Suppressor macrophage (primary cell): ENCODE measurements at regions not wholly inside any gene's neighbourhood (a gene's known extent, or its start where the extent isn't known, plus 50 kb on each side); places are given as distances from the start of the nearest gene placed in this dataset.

Experiments used
- DNase-seq, 4 experiments: peaks; one replicate each; pipeline ENCODE4 v3.0.0-alpha.2; 2020 to 2022

DNA sequence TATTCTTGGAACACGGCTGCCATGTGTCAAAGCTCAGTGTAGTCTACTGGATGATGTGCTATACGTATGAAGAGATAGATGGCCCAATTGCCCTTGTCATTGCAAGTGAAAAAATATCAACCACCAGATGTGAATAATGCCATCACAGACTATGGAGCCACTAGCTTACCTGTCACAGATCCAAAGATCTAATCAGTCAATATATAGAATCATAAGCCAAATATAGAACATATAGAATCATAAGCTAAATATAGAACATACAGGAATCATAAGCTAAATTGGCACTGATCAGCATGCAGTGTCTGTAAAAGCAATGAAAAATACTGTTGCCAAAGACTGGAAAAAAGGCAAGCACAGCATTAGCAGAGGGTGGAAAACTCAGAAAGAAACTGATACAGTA is 1656.9 kb upstream of the RAG2 start:
- no peak for DNase-seq

DNA sequence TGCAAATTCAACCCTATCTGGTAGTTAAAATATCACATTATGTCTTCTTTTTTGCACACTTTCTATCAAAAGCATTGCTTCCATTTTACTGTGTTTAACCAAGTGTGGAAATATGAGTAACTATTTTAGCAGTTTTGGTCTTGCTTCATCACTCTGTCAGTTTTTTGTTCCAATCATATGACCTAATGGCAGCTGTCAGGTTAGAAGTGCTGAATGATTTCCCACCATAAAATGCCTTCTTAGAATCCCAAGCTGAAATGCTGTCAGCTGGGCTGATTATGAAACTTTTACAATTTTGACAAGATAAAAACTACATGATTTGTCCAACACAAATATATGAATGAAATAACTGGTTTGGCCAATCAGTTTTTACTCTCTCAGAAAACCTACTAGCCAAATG is 1654.6 kb upstream of the RAG2 start:
- no peak for DNase-seq

DNA sequence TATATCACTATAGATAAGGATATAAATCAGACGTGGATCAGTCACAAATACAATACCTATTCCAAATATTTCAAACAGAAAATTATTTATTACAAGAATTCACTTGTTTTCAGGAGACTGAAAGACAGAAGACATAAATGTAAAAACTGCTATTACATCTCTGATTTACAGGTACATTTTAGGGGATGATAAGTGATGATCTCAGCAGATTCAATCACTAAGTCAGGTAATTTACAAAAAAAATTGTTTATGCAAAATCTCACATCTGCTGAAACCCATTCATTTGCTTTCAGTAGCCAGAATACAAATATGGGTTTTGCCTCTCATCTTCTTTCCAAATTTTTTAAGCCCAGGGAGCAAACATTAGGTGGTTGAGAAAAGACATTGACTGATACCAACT is 1648.4 kb upstream of the RAG2 start:
- no peak for DNase-seq

DNA sequence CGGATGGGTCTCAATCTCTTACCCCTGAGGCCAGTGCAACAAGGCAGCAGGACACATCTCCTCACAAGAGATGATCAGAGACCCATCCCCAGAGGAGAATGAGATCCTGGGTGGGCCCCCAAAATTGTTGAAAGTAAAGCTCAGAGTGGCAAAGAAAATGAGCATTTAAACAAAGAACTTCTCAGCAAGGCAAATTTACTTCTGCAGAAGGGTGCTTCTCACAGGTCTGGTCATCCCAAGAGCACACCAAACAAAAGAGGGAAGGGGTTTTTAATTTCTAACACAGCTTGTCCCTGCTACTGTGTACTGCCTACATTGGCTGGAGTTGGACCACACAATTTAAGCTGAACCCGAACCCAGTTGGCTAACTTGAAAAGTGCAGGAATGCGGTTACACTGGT is 1628.6 kb upstream of the RAG2 start:
- DNase-seq, result no peak

DNA sequence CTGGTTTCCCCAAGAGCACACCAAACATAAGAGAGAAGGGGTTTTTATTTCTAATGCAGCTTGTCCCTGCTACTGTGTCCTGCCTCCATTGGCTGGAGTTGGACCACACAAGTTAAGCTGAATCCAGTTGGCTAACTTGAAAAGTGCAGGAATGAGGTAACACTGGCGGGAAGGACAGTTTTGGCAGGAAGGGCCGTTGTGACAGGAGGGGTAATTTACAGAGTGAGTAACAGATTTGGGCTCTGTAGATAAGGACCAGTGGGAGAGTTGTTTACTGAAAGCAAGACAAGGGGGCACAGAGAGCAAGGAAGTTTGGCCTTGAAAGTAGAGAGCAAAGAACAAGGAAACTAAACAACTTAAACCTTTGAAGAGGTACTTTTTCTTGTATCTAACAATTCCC is 1623.3 kb upstream of the RAG2 start:
- no peak for DNase-seq

DNA sequence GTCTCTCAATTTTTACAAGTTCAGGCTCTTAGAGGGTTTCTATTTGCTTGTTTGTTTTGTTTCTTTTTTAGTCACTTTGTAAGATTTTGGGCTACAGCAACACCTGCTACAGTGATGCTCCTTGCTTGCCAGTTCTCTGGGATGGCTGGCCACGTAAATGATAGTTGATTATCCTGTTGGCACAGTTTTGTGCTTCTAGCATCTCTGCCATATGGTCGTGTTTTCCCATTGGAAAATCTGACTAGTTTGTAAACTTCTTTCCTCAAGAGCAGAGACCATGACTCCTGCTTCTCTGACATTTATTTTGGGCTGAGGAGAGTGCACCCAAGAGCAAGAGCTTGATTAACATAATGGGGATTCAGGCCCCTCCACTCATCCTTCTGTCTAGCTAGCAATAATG is 1621.6 kb upstream of the RAG2 start:
- no peak for DNase-seq

DNA sequence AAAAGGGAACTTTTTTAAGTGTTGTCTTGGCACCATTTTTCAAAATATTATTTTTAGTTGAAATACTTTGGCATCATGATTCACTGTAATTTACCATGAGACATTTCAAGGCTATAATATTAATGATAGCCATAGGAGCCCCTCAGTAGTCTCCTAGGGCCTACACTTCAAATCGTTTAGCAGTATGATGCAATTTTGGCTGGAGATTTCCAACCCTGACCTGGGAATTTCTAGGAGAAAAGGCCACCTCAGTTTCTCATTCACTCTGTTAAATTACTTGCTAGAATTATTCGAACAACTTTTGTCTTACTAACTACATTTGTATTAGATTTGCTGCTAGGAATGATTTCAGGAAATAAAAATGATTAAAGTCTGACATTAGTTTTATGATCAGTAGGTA is 1610.9 kb upstream of the RAG2 start:
- no peak for DNase-seq

DNA sequence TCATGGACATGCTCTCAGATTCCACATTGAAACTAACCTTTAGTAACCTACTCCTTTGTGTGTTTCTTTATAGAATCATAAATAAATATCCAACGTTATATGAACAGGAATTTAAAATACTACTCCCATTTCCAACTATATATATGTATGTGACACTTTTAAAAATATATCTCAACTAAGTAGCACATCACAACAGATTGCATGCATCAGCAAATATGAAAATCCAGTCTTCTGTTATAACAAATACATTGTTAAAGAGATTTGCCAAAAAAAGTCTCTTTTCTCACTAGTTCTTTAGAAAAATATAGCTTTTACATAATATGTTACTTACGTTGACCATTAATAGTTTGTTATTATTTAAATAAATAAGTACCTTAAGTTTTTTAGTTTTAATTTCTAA is 1608.6 kb upstream of the RAG2 start:
- DNase-seq, result no peak

DNA sequence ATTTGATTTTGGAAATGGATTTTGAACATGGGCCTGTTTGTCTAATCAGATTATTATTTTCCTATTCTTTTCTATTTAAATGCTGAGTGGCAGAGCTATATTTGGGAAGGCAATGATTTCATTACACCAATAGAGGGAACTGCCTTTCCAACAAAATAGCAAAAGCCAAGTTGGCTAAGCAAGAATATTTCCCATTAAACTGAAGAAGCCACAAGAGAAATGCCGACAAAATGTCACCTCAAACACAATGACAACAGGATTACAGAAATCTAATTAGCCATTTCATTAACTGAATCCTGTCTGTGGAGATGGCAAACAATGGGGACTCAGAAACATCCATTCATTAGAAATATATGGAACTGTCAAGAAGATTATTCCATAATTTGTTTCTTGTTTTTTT is 1593.1 kb upstream of the RAG2 start:
- no peak for DNase-seq

DNA sequence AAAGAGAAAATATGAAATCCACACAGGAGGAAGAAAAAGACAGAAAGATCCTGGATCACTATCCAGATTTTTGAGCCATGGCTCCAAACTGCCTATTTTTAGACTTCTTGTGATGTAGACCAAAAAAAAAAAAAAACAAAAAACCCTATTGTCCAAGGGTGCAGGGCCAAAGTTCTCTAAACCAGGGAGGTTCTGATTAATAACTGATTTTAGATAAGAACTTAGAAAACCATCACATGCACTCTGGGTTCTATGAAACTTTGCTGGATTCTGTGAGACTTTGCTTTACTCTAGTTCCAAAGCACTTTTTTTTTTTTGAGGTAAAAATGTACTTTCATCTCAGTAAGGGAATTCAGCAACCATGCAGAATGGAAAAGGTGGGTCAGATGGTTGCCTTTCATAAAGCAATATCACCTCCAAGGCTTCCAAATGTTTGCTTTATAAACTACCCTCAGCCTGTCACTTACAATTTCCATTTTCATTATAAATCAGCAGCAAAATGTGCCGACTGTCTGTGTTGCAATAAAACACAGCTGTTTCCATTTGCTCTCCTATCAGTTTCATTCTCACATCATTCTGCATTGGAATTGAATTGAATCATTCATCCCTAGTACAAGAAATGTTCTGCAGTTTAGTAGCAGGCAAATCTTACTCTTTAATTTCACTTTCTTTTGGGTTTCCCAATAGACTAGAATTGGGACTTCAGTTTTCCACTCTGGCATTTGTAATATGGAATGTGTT is 1584.3 kb upstream of the RAG2 start:
- no peak for DNase-seq

DNA sequence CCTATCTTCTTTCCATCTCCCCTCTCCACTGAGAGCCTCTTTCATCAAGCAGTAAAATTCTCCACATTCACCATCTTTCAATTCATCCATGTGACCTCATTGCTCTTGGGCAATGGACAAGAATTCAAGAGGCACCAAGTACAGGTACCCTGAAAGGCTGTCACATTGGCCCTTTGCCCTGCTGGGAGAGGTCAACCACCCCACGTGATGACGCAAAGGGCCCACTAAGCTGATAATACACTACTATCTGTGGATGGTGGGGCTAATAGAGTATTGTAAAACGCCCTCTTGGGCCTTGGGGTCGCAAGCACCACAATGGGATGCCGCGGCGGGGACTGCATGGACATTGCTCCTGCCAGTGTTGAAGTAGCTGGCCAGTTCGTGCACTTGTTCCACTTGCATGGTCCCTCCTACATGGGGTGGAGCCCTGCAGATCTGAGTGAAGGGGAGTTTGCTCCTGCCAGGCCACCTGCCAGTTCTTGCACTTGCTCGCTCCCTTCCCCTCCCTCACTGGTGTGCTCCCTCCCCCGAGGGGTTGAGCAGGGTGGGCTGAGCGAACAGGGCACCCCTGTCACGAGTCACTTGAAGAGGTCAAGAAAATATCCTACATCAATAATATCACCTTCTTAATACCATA is 1578.8 kb upstream of the RAG2 start:
- DNase-seq, result no peak

DNA sequence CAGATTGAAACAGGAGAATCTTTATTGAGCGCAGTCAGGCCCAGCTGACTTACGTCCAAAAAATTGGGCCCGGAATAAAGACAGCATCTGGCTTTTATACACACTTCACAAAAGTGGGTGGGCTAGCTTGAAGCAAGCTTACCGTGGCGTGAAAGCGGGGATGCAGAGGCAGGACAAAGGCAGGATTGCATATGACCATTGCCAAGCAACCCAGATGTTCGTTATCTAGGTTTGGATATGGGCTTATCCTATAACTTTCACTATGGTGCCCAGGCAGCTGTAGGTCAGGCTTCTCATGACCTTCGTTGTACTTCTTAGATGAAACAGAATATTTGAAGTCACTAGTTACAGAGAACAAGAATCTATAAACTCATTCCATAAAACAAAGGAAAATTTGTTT is 1575.6 kb upstream of the RAG2 start:
- no peak for DNase-seq

DNA sequence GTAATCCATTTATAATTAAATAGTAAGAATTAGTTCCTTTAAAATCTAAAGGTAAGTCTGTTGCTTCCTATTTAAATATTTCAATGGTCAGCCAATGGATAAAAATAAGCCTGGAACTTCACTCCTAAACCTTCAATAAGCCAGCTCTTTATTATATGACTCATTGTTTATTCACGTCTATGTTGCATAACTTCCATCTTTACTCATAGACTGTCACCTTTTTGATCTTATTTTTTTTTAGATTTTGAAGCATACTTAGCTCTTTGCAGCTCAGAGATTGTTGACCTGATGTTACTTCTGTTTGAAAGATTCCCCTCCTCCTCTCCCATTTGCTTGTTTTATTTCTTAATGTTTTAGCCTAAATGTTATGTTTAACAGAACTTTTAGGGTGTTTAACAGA is 1571.2 kb upstream of the RAG2 start:
- no peak for DNase-seq

DNA sequence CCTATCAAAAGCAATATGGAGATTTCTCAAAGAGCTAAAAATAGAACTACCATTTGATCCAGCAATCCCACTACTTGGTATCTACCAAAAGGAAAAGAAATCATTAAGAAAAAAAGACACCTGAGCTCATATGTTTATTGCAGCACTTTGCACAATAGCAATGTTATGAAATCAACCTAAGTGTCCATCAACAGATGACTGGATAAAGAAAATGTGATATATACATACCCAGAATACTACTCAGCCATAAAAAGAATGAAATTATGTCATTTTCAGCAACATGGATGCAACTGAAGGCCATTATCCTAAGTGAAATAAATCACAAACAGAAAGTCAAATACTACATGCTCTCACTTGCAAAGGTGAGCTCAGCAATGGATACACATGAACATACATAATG is 1565.5 kb upstream of the RAG2 start:
- DNase-seq, result no peak

DNA sequence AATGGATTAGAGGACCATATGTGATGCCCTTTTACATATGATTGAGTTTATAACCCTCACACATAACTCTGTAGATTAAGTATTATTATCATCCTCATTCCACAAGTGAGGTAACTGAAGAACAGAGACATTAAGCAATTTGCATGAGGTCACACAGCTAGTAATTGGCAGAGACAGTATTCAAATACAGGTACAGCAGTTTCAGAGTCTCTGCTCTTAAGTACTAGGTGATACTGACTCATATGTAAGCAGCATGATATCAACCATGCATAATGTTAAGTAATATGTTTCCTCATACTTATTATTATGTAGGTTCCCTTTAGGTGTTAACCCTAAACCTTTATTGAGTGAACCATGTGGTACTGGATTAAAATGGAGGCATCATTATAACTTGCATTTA is 1562.4 kb upstream of the RAG2 start:
- no peak for DNase-seq

DNA sequence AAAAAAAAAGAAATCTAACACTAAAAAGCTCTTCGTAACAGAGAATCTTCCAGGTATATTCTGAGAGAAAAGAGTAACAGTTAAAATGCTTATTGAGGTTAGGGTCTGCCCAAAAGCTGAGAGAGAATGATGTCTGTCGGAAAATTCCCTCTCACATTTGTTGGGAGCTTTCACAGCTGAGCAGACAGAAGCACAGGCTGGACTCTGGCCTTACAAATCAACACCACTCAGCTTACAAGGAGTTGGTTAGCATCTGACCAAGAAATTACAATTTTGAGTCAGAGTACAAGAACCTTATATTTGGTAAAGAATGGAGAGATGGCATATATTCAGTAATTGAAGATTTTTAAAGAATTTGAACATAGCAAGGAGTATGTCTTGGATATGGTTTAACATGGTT is 1561.0 kb upstream of the RAG2 start:
- no peak for DNase-seq

DNA sequence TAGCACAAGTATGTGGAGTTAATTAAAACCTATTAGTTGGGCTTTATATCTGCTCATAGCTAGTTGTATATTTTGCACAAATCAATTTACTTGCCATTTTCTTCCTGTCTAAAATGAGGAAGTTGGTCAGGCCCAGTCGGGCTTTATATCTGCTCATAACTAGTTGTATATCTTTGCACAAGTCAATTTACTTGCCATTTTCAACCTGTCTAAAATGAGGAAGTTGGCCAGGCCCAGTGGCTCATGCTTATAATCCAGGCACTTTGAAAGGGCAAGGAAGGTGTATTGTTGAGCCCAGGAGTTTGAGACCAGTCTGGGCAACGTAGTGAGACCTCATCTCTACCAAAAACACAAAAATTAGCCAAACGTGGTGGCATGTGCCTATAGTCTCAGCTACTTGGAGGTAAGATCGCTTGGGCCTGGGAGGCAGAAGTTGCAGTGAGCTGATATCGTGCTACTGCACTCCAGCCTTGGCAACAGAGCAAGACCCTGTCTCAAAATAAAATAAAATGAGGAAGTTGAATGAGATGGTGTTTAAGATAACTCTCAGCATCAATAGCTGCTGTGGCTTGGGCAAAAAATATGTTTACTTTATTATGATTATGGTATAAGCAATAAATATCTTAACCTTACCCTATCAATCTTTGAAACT is 1558.6 kb upstream of the RAG2 start:
- peak in 3 of 4 experiments; percentile 1 to 2 (median 1) for DNase-seq

DNA sequence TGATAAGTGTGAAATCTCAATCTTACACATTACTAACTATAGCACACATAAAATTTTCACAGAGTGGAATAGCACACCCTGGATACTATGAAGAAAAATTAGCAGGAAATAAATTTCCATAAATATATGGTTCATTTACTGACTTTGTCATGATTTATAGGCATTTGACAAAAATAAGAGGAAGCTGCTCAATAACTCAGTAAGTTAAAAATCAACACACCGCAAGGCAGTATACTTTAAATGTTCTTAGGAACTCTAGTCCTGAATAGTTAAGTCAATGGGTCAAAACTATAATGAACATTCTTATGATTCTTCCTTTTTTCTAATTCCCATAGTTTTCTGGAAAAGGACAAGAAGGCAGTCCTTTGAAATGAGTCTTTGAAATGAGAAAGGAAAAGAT is 1557.8 kb upstream of the RAG2 start:
- DNase-seq, result no peak

DNA sequence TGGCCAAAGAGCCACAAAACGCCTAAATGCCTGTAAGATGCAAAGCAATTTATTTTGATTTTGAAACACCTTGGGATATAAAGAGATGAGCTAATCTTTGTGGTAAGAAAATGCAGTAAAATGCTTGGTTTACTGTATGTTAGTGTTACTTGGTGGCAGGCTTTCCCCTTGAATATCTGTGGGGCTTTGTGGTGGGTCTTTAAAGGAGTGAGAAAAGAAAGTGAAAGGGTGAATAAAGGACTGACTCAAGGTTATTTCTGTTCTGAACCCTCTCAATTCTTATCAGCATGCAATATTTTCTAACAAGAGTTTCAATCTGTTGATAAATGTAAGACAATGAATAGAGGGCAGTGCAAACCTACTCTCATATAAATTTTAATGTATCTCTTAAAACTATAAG is 1555.9 kb upstream of the RAG2 start:
- no peak for DNase-seq

DNA sequence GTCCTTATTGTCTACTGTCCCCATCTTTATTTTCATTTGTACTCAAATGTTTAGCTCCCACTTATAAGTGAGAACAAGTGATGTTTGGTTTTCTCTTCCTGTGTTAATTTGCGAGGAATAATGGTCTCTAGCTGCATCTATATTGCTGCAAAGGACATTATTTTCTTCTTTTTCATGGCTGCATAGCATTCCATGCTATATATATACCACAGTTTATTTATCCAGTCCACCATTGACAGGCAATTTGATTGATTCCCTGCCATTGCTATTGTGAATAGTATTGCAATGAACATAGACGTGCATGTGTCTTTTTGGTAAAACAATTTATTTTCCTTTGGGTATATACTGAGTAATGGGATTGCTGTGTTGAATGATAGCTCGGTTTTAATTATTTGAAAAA is 1545.8 kb upstream of the RAG2 start:
- no peak for DNase-seq

DNA sequence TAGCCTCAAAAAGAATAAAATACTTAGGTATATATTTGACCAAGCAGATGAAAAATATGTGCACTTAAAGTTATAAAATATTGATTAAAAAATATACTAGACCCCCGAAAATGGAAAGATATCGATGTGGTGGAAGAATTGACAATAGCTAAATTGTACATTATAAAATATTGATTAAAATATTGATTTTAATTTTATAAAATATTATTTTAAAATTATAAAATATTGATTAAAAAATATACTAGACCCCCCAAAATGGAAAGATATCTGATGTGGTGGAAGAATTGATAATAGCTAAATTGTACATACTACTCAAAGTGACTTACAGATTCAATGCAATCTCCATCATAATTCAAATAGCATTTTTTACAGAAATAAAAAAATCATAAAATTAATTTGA is 1540.9 kb upstream of the RAG2 start:
- DNase-seq, result no peak

DNA sequence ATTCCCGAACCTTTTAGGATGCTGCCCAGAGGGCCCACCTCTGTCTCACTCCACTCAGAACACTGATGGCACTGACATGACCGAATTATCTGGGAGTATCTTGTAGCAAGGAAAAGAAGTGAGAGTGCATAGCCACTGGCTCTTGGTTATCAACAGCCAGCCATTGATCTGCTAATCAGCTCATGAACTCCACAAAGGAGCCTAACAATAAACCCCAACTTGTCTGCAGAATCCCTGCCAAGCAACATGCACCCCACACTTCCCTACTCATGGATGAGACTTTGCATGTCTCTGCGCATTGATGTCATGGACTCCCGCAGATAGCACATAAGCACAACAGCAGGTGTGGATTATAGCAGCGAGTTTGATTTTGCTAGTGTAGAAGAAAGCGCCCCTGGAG is 1538.9 kb upstream of the RAG2 start:
- no peak for DNase-seq

DNA sequence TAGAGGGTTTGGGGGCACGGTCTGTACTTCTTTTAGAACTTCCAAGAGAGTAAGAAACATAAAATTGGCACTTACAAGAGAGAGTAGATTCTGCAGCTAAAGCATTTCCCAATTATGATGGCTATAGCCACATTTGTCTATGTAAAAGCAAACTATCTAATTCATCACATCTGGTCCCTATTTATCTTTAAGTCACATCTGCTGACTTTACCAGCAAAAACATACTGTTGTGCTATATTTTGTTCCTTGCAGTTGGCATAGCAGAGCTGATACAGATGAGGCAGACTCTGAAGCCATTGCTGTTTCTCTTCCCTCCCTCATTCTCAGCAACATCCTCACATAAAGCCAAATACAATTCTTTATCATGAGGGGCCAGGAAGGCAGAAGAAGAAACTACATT is 1533.5 kb upstream of the RAG2 start:
- DNase-seq, result no peak

DNA sequence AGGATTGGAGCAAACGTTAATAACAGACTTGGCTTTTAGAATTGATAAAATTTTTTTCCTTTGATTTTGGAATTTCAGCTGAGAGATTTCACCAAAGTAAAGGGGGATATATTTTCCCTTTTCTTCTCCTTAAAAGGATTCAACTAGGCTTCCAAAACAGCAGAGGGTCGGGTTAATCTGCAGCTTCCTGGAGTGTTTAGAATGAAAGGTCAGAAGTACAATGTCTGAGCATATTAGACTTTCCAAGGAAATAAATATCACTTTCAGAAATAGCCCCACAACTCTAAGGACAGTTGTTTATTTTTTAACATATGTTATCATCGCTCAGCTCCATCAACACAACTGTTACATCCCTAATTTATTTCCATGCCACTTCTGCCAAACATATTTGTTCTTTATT is 1532.9 kb upstream of the RAG2 start:
- DNase-seq, result no peak
